Upper lobe of left lung (tissue), 6 donors: ENCODE measurements at regions not wholly inside any gene's neighbourhood (a gene's known extent, or its start where the extent isn't known, plus 50 kb on each side); places are given as distances from the start of the nearest gene placed in this dataset.

Experiments
- ATAC-seq, 2 donors: fragments of 200-7000 bp; cut with Tn5 transposase; one replicate each; pipeline ENCODE4 v1.9.1; 2022; ENCODE audit warnings: mild to moderate bottlenecking in 2 of 2, moderate library complexity in 2 of 2; ENCODE audit not compliant: low FRiP score in 2 of 2
- DNase-seq, 2 donors: peaks; one replicate each; pipeline ENCODE4 v3.0.0-alpha.2; 2019 to 2020
- H3K27ac ChIP-seq, 4 donors: fragments of 200-600 bp; sonication (generic); one replicate each; pipeline ENCODE4 v1.5.1; 2016 to 2019
- H3K27me3 ChIP-seq, 4 donors: fragments of 200-600 bp; sonication (generic); one replicate each; pipeline ENCODE4 v1.5.1; 2017 to 2019
- H3K36me3 ChIP-seq, 4 donors: fragments of 200-600 bp; sonication (generic); one replicate each; pipeline ENCODE4 v1.5.1; 2016 to 2019
- H3K4me1 ChIP-seq, 4 donors: fragments of 200-600 bp; sonication (generic); one replicate each; pipeline ENCODE4 v1.5.1; 2018 to 2019
- H3K4me3 ChIP-seq, 4 donors: fragments of 200-600 bp; sonication (generic); one replicate each; pipeline ENCODE4 v1.5.1; 2017 to 2019; ENCODE audit warnings: mild to moderate bottlenecking in 2 of 4, moderate library complexity in 1 of 4
- H3K9me3 ChIP-seq, 4 donors: fragments of 200-600 bp; sonication (generic); one replicate each; pipeline ENCODE4 v1.5.1; 2018 to 2019
- CTCF ChIP-seq, 6 experiments: fragments of 450-650 bp in 4 of 6; fragments of 200-600 bp in 2 of 6; sonication (generic) in 2 of 6; IDR thresholded peaks; one replicate each; pipeline ENCODE4 v1.5.1; 2016 to 2019; ENCODE audit warnings: antibody characterized with exemption in 6 of 6
- EP300 ChIP-seq, 4 donors: sonication (generic); formaldehyde crosslinking; IDR thresholded peaks; one replicate each; pipeline ENCODE4 v1.5.1; 2017; ENCODE audit warnings: antibody characterized with exemption in 4 of 4, control low read depth in 2 of 4
- POLR2A ChIP-seq, 4 donors: fragments of 450-650 bp; IDR thresholded peaks; one replicate each; pipeline ENCODE4 v1.5.1; 2016 to 2017; ENCODE audit warnings: antibody characterized with exemption in 4 of 4, mild to moderate bottlenecking in 2 of 4
- POLR2AphosphoS5 ChIP-seq, 2 donors: sonication (generic); formaldehyde crosslinking; IDR thresholded peaks; one replicate each; pipeline ENCODE4 v1.5.1; 2017; ENCODE audit warnings: antibody characterized with exemption in 2 of 2
- WGBS, 2 donors: methylation state at CpG; one replicate each; pipeline ENCODE4 v1.1.5; 2017 to 2018; 5-methylcytosine and 5-hydroxymethylcytosine counted together
- donor health status: DM: no; HTN: no; CAD: no; lungs with moderate emphysema.
- donor health status: DM: no; HTN: yes; CAD: no; lungs with severe emphysema.

DNA sequence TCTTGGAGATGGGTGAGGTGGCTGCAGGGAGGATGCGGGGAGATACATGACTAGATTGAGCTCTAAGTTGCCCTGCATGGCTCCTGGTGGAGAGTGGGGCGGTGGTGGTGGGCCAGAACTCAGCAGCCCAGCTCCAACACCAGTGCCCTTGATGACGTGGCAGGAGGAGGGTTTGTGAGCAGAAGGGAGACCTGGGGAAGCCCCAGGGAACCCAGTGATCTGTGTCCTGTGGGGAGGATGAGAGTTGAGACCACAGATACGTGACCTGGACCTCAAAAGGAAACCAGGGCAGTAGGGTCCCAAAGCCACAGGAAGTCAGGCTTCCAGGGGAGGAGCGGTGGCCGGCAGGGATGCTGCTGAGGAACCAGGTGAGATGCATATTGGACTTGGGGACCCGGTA lies 989.1 kb upstream of the TMEM132C start:
- Histone ChIP-seq H3K27ac (no peak overlapping the region), H3K36me3 (no peaks in the 10 kb centered on the region), H3K4me3 (no peak overlapping the region), H3K4me1 (peaks cover 0 to 7% (median 0%) of the 10 kb centered on the region in 4 donors), H3K27me3 (no peaks in the 10 kb centered on the region), H3K9me3 (no peaks in the 10 kb centered on the region)
- TF ChIP-seq POLR2AphosphoS5 (IDR thresholded peaks at IDR 0.05) = no peak
- no peak for TF ChIP-seq CTCF (IDR thresholded peaks at IDR 0.05)
- WGBS, 2 donors = 59 to 81% methylated on average over 7 of the region's 7 CpGs
- ATAC-seq = no peak
- no peak for DNase-seq

- TF ChIP-seq POLR2A (IDR thresholded peaks at IDR 0.05) (no peak), EP300 (IDR thresholded peaks at IDR 0.05) (no peak), CTCF (IDR thresholded peaks at IDR 0.05) (no peak), POLR2AphosphoS5 (IDR thresholded peaks at IDR 0.05) (no peak)
- ATAC-seq (no peak), DNase-seq (peak in 1 of 2 donors; percentile 27)
- WGBS, 2 donors = 84 to 97% methylated on average over 3 of the region's 3 CpGs
- H3K27ac ChIP-seq = no peak overlapping the region
- no peak overlapping the region for H3K4me3 ChIP-seq
- no peaks in the 10 kb centered on the region for H3K27me3 ChIP-seq
- no peaks in the 10 kb centered on the region for H3K36me3 ChIP-seq
- H3K4me1 ChIP-seq = peaks cover 0 to 7% (median 0%) of the 10 kb centered on the region in 4 donors
- no peaks in the 10 kb centered on the region for H3K9me3 ChIP-seq
These were observed 988.6 kb upstream of the TMEM132C start for GRCh38 chr12:127278351-127278750.

- no peaks in the 10 kb centered on the region for H3K27me3 ChIP-seq
- ATAC-seq = peak; percentile 60 to 79
- peaks cover 0 to 7% (median 0%) of the 10 kb centered on the region in 4 donors for H3K4me1 ChIP-seq
- no peaks in the 10 kb centered on the region for H3K36me3 ChIP-seq
- WGBS, 2 donors = 20 to 22% methylated on average over 27 to 35 of the region's 43 CpGs
- H3K4me3 ChIP-seq = no peak overlapping the region
- H3K9me3 ChIP-seq = no peaks in the 10 kb centered on the region
- DNase-seq = peak; percentile 40 to 94
- no peak overlapping the region for H3K27ac ChIP-seq
- TF ChIP-seq CTCF (IDR thresholded peaks at IDR 0.05) (peak; percentile 80 to 93 (median 86)), EP300 (IDR thresholded peaks at IDR 0.05) (no peak)
These were observed 986.3 kb upstream of the TMEM132C start for GRCh38 chr12:127280393-127281275.

GRCh38 chr12:127282786-127283565 lies 984.0 kb upstream of the TMEM132C start:
- Histone ChIP-seq H3K36me3 (no peaks in the 10 kb centered on the region), H3K4me3 (no peak overlapping the region), H3K9me3 (no peaks in the 10 kb centered on the region), H3K27me3 (no peaks in the 10 kb centered on the region), H3K4me1 (peaks cover 0 to 7% (median 0%) of the 10 kb centered on the region in 4 donors), H3K27ac (no peak overlapping the region)
- ATAC-seq (no peak), DNase-seq (no peak)
- no peak for TF ChIP-seq EP300 (IDR thresholded peaks at IDR 0.05)
- no peak for TF ChIP-seq POLR2A (IDR thresholded peaks at IDR 0.05)
- TF ChIP-seq POLR2AphosphoS5 (IDR thresholded peaks at IDR 0.05) = no peak
- TF ChIP-seq CTCF (IDR thresholded peaks at IDR 0.05) = no peak
- WGBS, 2 donors = 76 to 77% methylated on average over 7 of the region's 7 CpGs
